ENCODE measurements at regions not wholly inside any gene's neighbourhood (a gene's known extent, or its start where the extent isn't known, plus 50 kb on each side); places are given as distances from the start of the nearest gene placed in this dataset.

- Histone ChIP-seq H3K4me1 (no peaks in the 10 kb centered on the region), H3K9me3 (no peaks in the 10 kb centered on the region), H3K27ac (no peak overlapping the region), H3K36me3 (no peaks in the 10 kb centered on the region), H3K27me3 (no peaks in the 10 kb centered on the region), H3K4me3 (no peak overlapping the region)
- intact Hi-C loops (cut with DNase I; ENCODE audit: low total_unique reads) = no loop called here
- ATAC-seq = no peak
- in situ Hi-C loops (cut with MboI; ENCODE audit: low sequenced_read_pairs in 4 of 4) = no loop called here
- TF ChIP-seq POLR2A (IDR thresholded peaks at IDR 0.05) = no peak
- TF ChIP-seq CTCF (IDR thresholded peaks at IDR 0.05 in 4 of 5, conservative IDR thresholded peaks at IDR 0.05 in 1 of 5) = no peak
- DNase-seq = no peak
Observed at GRCh38 chr16:5477251-5477650, 379.7 kb upstream of the EEF2KMT start.

GRCh38 chr16:5472552-5472951, 375.0 kb upstream of the EEF2KMT start:
- H3K27ac ChIP-seq = no peak overlapping the region
- H3K27me3 ChIP-seq = no peaks in the 10 kb centered on the region
- TF ChIP-seq POLR2A (IDR thresholded peaks at IDR 0.05) (no peak), CTCF (IDR thresholded peaks at IDR 0.05 in 4 of 5, conservative IDR thresholded peaks at IDR 0.05 in 1 of 5) (no peak)
- in situ Hi-C loops (cut with MboI; ENCODE audit: low sequenced_read_pairs in 4 of 4) (no loop called here), intact Hi-C loops (cut with DNase I; ENCODE audit: low total_unique reads) (no loop called here)
- H3K4me1 ChIP-seq = no peaks in the 10 kb centered on the region
- DNase-seq = no peak
- no peaks in the 10 kb centered on the region for H3K9me3 ChIP-seq
- ATAC-seq = no peak
- no peak overlapping the region for H3K4me3 ChIP-seq
- no peaks in the 10 kb centered on the region for H3K36me3 ChIP-seq

GRCh38 chr16:5468488-5468887, 370.9 kb upstream of the EEF2KMT start:
- no peak overlapping the region for H3K27ac ChIP-seq
- DNase-seq (no peak), ATAC-seq (no peak)
- intact Hi-C loops (cut with DNase I; ENCODE audit: low total_unique reads) = no loop called here
- in situ Hi-C loops (cut with MboI; ENCODE audit: low sequenced_read_pairs in 4 of 4) = no loop called here
- no peak overlapping the region for H3K4me3 ChIP-seq
- TF ChIP-seq POLR2A (IDR thresholded peaks at IDR 0.05) (no peak), CTCF (IDR thresholded peaks at IDR 0.05 in 4 of 5, conservative IDR thresholded peaks at IDR 0.05 in 1 of 5) (no peak)
- no peaks in the 10 kb centered on the region for H3K36me3 ChIP-seq
- no peaks in the 10 kb centered on the region for H3K4me1 ChIP-seq
- no peaks in the 10 kb centered on the region for H3K27me3 ChIP-seq
- H3K9me3 ChIP-seq = no peaks in the 10 kb centered on the region

GRCh38 chr16:5467552-5467951, 370.0 kb upstream of the EEF2KMT start:
- Histone ChIP-seq H3K27ac (no peak overlapping the region), H3K4me3 (no peak overlapping the region), H3K36me3 (no peaks in the 10 kb centered on the region), H3K4me1 (no peaks in the 10 kb centered on the region), H3K27me3 (no peaks in the 10 kb centered on the region), H3K9me3 (no peaks in the 10 kb centered on the region)
- no peak for ATAC-seq
- intact Hi-C loops (cut with DNase I; ENCODE audit: low total_unique reads) (no loop called here), in situ Hi-C loops (cut with MboI; ENCODE audit: low sequenced_read_pairs in 4 of 4) (no loop called here)
- TF ChIP-seq POLR2A (IDR thresholded peaks at IDR 0.05) (no peak), CTCF (IDR thresholded peaks at IDR 0.05 in 4 of 5, conservative IDR thresholded peaks at IDR 0.05 in 1 of 5) (no peak)
- DNase-seq = no peak

- TF ChIP-seq CTCF (IDR thresholded peaks at IDR 0.05 in 4 of 5, conservative IDR thresholded peaks at IDR 0.05 in 1 of 5) (no peak), POLR2A (IDR thresholded peaks at IDR 0.05) (no peak)
- Histone ChIP-seq H3K27me3 (no peaks in the 10 kb centered on the region), H3K36me3 (no peaks in the 10 kb centered on the region), H3K9me3 (no peaks in the 10 kb centered on the region), H3K27ac (no peak overlapping the region), H3K4me3 (no peak overlapping the region), H3K4me1 (no peaks in the 10 kb centered on the region)
- no peak for DNase-seq
- no peak for ATAC-seq
- in situ Hi-C loops (cut with MboI; ENCODE audit: low sequenced_read_pairs in 4 of 4) = no loop called here
- intact Hi-C loops (cut with DNase I; ENCODE audit: low total_unique reads) = no loop called here
Observed at GRCh38 chr16:5466551-5466950, 369.0 kb upstream of the EEF2KMT start.
